GM18951 (cell line): ENCODE measurements at regions not wholly inside any gene's neighbourhood (a gene's known extent, or its start where the extent isn't known, plus 50 kb on each side); places are given as distances from the start of the nearest gene placed in this dataset.
"Not testable (repeated sequence)": the region's sequence is repeated elsewhere in the genome, so short reads cannot be mapped to it uniquely, and the experiment has no call there.

Experiments used
- POLR2A ChIP-seq: IDR thresholded peaks from 4 replicates; pipeline ENCODE4 v1.6.1; 2011; ENCODE audit warnings: mild to moderate bottlenecking; ENCODE audit not compliant: insufficient read length, insufficient read depth; ENCODE audit errors: extremely low read depth
- in situ Hi-C: fragments of 300-500 bp; cut with MboI; formaldehyde crosslinking; loops from one replicate; pipeline ENCODE4 v1.12.0; 2022; ENCODE audit warnings: low sequenced_read_pairs, mixed read lengths, inconsistent platforms; ENCODE audit not compliant: unreplicated experiment

DNA sequence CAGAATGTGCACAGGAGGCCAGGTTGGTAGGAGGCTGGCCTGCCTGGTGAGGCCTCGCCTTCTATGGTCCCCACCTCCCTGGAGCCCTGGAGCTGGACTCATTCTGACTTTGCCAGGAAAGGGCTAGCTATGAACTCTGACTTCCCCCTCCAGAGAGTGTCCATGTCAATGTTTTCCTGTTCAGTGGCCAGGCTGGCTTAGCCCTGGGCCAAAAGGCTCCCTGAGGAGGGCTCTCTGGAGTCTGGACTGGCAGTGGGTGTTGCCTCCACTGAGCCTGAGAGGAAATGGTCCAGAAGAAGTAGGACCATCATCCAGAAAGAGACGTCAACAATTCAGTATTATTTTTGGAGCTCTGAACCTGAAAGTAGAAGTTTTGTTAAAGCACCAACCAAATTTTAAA is 178.7 kb downstream of the CHIC2 start:
- no peak for TF ChIP-seq POLR2A
- in situ Hi-C loops, result no loop called here

DNA sequence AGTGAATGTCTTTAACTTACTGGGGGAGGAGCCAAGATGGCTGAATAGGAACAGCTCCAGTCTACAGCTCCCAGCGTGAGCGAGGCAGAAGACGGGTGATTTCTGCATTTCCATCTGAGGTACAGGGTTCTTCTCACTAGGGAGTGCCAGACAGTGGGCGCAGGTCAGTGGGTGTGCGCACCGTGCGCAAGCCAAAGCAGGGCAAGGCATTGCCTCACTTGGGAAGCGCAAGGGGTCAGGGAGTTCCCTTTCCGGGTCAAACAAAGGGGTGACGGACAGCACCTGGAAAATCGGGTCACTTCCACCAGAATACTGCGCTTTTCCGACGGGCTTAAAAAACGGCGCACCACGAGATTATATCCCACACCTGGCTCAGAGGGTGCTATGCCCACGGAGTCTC is 187.3 kb downstream of the CHIC2 start:
- in situ Hi-C loops, result not testable (repeated sequence)

DNA sequence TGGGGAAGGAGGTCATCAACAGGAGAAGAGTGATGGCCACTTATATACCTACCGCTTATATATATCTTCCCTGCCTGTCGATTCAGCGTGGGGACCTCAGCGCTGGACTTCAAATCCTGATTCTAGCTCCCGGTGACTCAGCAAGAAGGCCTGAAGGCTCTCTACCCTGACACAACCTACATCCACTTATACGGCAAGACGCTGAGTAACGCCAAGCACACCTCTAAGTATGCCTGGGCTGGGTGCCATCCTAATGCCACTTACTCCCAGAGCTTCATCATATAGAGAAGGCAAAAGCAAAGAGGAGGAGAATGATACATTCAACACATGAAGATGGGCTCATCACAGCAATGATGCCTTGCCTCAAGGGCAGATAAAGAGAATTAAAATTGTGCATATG is 198.3 kb downstream of the CHIC2 start:
- in situ Hi-C loops, result no loop called here

DNA sequence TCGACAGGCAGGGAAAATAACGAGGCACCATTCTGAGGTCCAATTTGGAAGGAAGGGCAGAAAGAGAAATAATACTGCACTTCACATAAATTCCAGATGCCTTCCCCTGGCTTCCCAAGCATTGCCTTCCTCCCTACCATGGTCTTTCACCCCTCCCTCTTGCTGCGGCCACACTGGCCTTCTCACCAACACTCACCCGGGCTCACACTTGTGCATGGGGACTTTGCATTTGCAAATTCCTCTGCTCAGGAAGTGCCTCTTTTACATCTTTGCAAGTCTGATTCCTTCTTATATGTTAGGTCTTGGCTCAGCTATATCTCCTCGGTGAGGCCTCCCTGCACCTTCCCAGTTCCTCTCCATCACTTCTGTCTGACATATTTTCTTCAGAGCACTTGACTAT is 199.4 kb downstream of the CHIC2 start:
- in situ Hi-C loops, result no loop called here

More for the DNA sequence above, 198.3 kb downstream of the CHIC2 start:
- TF ChIP-seq POLR2A, result no peak

DNA sequence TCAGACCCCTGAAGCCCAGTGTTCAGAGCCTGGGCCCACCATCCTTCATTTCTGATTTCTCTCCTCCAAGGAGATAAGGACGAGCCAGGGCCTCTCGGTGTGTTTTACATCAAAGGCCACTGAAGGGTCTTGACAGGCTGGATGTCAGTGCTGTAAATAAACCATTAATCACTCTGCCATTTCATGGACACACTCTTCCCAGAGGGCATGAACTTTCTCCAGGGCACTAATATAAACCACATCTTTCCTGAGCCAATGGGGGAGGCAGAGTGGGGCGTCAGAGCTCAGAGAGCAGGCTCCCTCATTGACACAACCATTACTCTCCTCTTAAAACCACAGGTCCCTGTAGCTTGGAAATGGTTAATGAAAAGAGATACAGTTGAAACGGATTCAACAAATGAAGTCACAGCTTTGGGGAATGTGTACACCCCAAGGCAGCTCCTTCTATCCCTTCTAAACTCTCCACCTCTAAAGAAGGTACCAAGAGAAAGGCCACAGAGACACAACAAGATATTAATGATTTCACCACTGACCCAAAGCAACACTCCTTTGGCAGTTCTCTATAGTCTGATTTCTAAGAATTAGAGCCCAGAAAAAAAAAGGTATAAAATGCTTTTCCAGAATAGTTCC is 200.6 kb downstream of the CHIC2 start:
- no peak for TF ChIP-seq POLR2A
- in situ Hi-C loops, result no loop called here

More for the DNA sequence above, 199.4 kb downstream of the CHIC2 start:
- no peak for TF ChIP-seq POLR2A

DNA sequence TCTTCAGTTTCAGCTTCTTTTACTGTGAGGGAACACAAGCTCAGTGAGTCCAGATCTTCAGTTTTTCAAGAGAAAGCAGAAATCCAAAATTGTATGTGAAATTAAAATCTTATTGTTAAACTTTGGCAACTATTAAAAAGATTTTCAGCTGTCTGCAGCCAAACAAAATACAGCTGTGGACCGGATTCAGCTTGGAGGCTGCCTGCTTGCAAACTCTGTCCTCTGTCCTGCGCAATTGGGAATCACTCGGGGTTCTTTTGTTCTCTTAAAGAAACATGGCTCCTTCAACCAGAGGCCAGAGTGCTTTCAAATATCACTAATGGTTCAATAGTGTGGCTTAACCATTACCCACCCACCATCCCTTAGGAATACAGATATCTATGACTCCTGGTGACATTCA is 201.2 kb downstream of the CHIC2 start:
- in situ Hi-C loops, result no loop called here
- TF ChIP-seq POLR2A, result no peak

DNA sequence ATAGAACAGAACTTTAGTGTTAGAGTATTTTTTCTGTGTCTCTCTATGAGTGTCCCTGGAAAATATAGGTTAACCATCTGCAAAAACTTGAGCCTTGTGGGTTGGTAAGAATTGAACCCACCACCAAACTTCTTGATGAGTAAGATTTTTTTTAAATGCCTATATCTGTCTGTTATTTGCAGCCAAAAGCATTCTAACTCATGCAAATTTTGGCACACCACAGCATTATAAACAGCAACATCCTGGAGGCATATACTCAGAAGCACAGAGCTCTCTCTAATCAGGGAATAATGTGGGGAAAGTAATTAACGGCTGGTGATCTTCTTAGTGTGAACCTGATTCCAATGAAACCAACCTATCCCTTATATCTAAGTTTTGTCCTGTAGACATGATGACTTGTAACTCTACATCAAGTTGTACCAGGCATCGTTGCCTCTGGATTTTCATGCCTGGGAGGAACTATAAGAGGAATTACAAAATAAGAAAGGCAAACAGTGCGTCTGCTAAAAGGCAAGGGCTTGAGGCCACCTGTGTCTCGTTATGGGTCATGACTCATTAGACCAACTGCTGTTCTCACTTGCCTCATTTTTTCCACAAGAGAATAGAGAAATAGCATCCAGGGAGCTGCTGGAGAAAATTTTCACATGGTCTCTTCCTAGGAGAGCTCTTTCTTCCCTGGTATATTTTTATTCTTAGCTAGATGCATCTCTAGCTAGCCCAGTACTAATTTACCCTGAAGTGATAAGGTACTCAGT is 202.4 kb downstream of the CHIC2 start:
- in situ Hi-C loops, result no loop called here
- no peak for TF ChIP-seq POLR2A

DNA sequence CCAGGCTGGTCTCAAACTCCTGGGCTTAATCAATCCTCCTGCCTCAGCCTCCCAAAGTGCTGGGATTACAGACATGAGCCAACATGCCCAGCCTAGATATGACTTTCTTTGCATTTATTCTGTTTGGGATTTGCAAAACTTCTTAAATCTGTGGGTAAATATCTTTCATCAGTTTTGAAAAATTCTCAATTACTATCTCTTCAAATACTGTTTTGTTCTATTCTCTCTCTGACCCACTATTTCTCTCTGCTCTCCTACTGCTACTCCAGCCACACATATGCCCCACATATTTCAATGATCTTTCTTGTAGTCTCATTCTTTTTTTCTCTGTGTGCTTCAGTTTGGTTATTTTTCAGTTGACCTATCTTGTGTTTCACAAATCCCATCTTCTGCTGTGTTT is 205.1 kb downstream of the CHIC2 start:
- TF ChIP-seq POLR2A, result no peak
- in situ Hi-C loops, result no loop called here

DNA sequence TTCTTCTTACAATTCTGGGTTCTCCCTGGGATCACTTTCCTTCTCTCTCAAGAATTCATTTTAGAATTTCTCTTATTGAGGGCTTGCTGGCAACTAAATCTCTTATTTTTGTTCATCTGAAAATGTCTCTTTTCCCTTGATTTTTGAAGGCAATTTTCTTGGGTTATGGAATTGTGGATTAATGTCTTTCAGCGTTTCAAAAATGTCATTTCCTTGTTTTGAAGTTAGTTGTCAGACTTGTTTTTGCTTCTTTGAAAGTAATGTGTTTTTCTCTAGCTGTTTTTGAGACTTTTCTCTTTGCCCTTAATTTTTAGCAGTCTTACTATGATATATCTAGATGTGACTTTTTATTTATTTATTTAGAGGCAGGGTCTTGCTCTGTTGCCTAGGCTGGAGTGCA is 205.7 kb downstream of the CHIC2 start:
- TF ChIP-seq POLR2A, result no peak
- in situ Hi-C loops, result no loop called here

DNA sequence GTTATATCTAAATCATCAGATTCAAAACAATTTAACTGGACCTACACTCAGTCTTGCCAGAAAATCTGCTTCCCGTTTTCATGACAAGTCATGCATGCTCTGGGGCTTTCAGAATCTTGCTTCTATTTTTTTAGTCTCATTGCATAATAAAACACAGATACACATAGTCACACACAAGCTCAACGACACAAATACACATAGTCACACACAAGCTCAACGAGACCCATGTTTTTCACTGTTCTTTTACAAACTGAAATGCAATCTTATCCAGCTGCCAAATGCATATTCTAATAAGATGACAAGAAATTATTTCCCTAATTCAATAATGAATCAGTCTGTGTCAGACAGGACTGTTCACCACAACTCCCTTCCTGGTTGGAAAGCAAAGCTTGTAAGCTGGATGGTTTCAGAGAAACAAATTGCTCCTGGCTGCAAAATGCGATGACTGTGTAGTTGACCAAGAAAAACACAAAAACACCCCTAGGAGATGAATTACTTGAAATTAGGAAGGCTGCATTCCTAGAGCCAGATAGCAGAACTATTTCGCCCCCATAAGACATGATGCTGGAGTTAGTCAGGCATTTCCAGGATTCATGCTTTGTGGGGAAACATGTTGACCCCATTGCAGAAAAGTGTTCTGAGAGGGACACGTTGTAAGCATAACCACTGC is 208.7 kb downstream of the CHIC2 start:
- no peak for TF ChIP-seq POLR2A
- in situ Hi-C loops, result no loop called here

DNA sequence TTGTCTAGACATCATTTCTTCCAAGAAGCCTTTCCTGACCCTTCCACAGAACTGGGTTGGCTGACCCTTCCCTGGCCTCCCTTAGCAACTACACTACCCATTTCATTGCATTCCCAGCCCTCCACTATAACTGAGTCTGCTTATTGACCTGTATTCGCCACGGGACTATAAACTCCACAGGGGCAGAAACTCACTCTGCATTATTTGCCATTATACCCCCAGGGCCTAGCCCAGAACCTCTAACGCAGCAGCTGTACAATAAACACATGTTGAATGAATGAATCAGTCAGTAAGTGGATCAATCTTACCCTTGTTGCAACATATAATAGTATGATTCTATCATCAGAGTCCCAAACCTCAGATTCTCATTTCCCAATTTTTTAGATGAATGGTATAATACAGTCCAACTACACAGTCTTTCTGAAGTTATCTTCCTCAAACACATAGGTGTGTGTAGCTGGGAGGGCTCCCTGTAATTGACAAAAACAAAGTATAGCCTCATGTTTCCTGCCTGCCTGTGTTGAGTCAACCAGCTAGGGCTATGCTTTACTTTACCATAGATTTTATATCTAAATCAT is 209.3 kb downstream of the CHIC2 start:
- in situ Hi-C loops, result no loop called here
- TF ChIP-seq POLR2A, result no peak

DNA sequence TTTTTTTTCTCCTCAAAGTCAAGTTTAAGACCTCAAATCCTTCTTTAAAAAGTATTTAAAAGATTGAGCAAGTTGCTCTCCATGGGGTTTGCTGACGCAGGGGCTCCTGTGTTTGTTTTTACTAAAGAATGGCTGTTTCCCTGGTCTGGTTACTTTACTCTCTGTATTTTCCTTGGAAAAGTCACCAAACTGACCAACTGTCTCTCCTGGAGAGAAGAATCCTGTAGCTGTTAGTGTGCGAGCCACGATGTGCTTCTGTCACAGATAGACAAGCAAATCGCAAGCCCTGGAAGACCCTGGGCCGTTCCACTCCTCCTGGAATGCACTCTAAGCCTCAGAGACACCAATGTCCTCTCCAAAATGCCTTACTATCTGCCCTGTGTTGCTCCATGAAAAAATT is 212.1 kb downstream of the CHIC2 start:
- in situ Hi-C loops, result no loop called here
- no peak for TF ChIP-seq POLR2A

DNA sequence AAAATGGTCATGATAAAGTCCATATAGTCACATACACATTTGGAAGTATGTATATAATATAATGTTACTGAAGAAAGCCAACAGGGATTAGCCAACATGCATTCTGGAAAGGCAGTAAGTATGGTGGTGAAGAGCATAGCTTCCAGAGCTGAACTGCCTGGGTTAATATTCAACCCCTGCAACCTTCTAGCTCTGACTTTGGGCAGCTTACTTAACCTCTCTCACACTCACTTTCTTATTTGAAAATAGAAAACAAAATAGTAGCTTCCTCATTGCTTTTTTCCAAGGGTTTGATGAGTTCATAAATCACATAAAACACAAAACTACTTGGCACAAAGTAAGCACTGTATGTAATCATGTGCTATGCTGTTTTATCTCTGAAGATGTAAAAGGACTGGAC is 216.4 kb downstream of the CHIC2 start:
- in situ Hi-C loops, result loop anchor here (25.0 kb wide), 1 partner anchor 661 kb away; no protein-coding TSS in a partner anchor
- no peak for TF ChIP-seq POLR2A
